ENCODE measurements at regions not wholly inside any gene's neighbourhood (a gene's known extent, or its start where the extent isn't known, plus 50 kb on each side); places are given as distances from the start of the nearest gene placed in this dataset.

GRCh38 chr12:115176741-115177400, 492.9 kb upstream of the TBX3 start:
- intact Hi-C loops (cut with micrococcal nuclease) = no loop called here

GRCh38 chr12:115174920-115175319, 490.9 kb upstream of the TBX3 start:
- no peak overlapping the region for H3K4me3 ChIP-seq (replicated peaks in 1 of 3; ENCODE audit: low read depth in 2 of 3, low read length in 3 of 3)
- no peaks in the 10 kb centered on the region for H3K36me3 ChIP-seq (replicated peaks in 1 of 2; ENCODE audit: control insufficient read depth in 1 of 2, insufficient read depth in 2 of 2, low read length in 2 of 2)
- Mint-ChIP-seq H3K27me3 (ENCODE audit: low read depth in 3 of 3) (no peaks in the 10 kb centered on the region), H3K9me3 (peaks cover 0 to 3% (median 0%) of the 10 kb centered on the region in 7 donors), H3K36me3 (no peaks in the 10 kb centered on the region), H3K4me3 (no peak overlapping the region), H3K27ac (no peak overlapping the region), H3K4me1 (no peaks in the 10 kb centered on the region)
- WGBS (ENCODE audit: insufficient coverage) = 50% methylated on average over 11 of the region's 12 CpGs
- H2AFZ ChIP-seq (ENCODE audit: insufficient read depth, low read depth, low read length, poor library complexity, severe bottlenecking) = no peak overlapping the region
- intact Hi-C loops (cut with micrococcal nuclease) = no loop called here
- H3K9ac ChIP-seq (ENCODE audit: insufficient read depth, low read length, poor library complexity, severe bottlenecking) = no peak overlapping the region
- TF ChIP-seq CTCF (IDR thresholded peaks at IDR 0.05) = no peak
- H3K27ac ChIP-seq (ENCODE audit: low read depth in 1 of 2, low read length in 2 of 2) = no peak overlapping the region
- no peaks in the 10 kb centered on the region for H3K9me3 ChIP-seq (replicated peaks in 1 of 2; ENCODE audit: control insufficient read depth in 1 of 2, insufficient read depth in 1 of 2, low read length in 2 of 2)
- no peaks in the 10 kb centered on the region for H3K79me2 ChIP-seq (ENCODE audit: insufficient read depth, low read length)
- no peak overlapping the region for H3K4me2 ChIP-seq (replicated peaks; ENCODE audit: extremely low read depth, low read length, poor library complexity, severe bottlenecking)
- no peaks in the 10 kb centered on the region for H3K4me1 ChIP-seq (ENCODE audit: control insufficient read depth in 1 of 2, insufficient read depth in 2 of 2, low read length in 2 of 2)
- H3K27me3 ChIP-seq (ENCODE audit: control insufficient read depth in 2 of 2, insufficient read depth in 2 of 2, low read length in 2 of 2) = no peaks in the 10 kb centered on the region
- no peaks in the 10 kb centered on the region for H4K20me1 ChIP-seq (ENCODE audit: insufficient read depth, low read length)
- DNase-seq = no peak

More at GRCh38 chr12:115176741-115177400, 492.9 kb upstream of the TBX3 start:
- Histone ChIP-seq H3K4me3 (replicated peaks in 1 of 3; ENCODE audit: low read depth in 2 of 3, low read length in 3 of 3) (no peak overlapping the region), H2AFZ (ENCODE audit: insufficient read depth, low read depth, low read length, poor library complexity, severe bottlenecking) (no peak overlapping the region), H3K4me1 (ENCODE audit: control insufficient read depth in 1 of 2, insufficient read depth in 2 of 2, low read length in 2 of 2) (no peaks in the 10 kb centered on the region), H4K20me1 (ENCODE audit: insufficient read depth, low read length) (no peaks in the 10 kb centered on the region), H3K9ac (ENCODE audit: insufficient read depth, low read length, poor library complexity, severe bottlenecking) (no peak overlapping the region), H3K79me2 (ENCODE audit: insufficient read depth, low read length) (no peaks in the 10 kb centered on the region), H3K36me3 (replicated peaks in 1 of 2; ENCODE audit: control insufficient read depth in 1 of 2, insufficient read depth in 2 of 2, low read length in 2 of 2) (no peaks in the 10 kb centered on the region), H3K27ac (ENCODE audit: low read depth in 1 of 2, low read length in 2 of 2) (no peak overlapping the region), H3K4me2 (replicated peaks; ENCODE audit: extremely low read depth, low read length, poor library complexity, severe bottlenecking) (no peak overlapping the region), H3K9me3 (replicated peaks in 1 of 2; ENCODE audit: control insufficient read depth in 1 of 2, insufficient read depth in 1 of 2, low read length in 2 of 2) (no peaks in the 10 kb centered on the region), H3K27me3 (ENCODE audit: control insufficient read depth in 2 of 2, insufficient read depth in 2 of 2, low read length in 2 of 2) (no peaks in the 10 kb centered on the region)
- WGBS (ENCODE audit: insufficient coverage) = 80% methylated on average over 1 of the region's 3 CpGs
- DNase-seq = no peak
- Mint-ChIP-seq H3K4me1 (no peaks in the 10 kb centered on the region), H3K27me3 (ENCODE audit: low read depth in 3 of 3) (no peaks in the 10 kb centered on the region), H3K4me3 (no peak overlapping the region), H3K36me3 (no peaks in the 10 kb centered on the region), H3K27ac (no peak overlapping the region), H3K9me3 (peaks cover 0 to 3% (median 0%) of the 10 kb centered on the region in 7 donors)
- TF ChIP-seq CTCF (IDR thresholded peaks at IDR 0.05) = no peak
